ENCODE measurements at regions not wholly inside any gene's neighbourhood (a gene's known extent, or its start where the extent isn't known, plus 50 kb on each side); places are given as distances from the start of the nearest gene placed in this dataset.

DNA sequence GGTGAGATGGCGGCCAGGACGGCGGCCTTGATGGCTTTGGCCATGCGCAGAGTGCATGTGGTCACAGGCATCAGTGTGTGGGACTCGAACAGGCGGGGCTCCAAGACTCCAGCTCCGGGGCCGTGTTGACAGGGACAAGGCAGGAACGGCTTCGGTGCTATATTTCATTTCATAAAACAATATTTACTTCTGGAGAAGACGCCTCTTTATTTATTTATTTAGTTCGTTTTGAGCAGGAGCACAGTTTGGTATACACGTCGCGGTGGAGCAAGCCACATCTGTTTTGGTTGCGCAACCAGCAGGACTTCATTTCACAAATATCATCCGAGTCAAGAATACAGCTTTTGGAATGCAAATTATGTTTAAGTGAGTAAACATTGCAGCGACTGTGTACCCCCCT is 166.7 kb upstream of the TSHZ3 start:
- TF ChIP-seq CTCF (IDR thresholded peaks at IDR 0.05; ENCODE audit: insufficient read depth, low read depth, low read length) (no peak), EZH2 (IDR thresholded peaks at IDR 0.05; ENCODE audit: insufficient read depth, low read length) (no peak)

All from astrocyte (in vitro differentiated cells and primary cell).